ENCODE measurements at regions not wholly inside any gene's neighbourhood (a gene's known extent, or its start where the extent isn't known, plus 50 kb on each side); places are given as distances from the start of the nearest gene placed in this dataset.
"Not testable (repeated sequence)": the region's sequence is repeated elsewhere in the genome, so short reads cannot be mapped to it uniquely, and the experiment has no call there.

DNA sequence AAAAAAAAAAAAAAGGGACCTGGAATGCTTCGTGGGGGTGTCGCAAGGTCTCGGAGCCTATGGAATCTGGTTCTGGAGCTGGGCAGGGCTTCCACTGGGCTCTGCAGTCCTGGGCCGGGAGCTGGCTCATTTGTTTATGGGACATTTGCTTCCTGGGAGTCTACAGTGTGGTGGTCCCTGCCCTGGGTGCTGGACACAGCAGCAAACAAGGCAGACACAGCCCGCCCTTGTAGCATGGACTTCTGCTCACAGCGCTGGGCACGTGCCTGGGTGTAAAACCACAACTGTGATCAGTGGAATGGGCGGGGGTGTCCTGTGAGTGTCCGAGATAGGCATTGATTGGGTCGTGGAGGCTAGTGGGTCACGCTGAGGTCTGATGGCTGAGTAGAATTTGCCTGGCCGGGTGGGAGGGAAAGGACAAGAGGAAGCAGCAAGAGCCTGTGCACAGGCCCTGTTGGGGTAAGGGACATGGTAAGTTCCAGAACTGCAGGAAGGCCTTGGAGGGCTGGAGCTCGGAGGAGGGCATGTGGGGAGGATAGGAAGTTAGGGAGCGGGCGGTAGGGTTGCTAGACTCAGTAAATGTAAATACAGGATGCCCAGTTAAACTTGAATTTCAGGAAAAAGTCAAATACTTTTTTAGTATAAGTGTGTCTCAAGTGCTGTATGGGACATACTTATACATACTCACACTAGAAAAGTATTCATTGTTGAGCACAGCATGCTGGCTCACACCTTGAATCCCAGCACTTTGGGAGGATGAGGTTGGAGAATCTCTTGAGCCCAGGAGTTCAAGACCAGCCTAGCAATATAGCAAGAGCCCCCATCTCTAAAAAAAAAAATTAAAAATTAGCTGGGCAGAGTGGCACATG, 61.3 kb upstream of the PMEPA1 start:
- no peak overlapping the region for H3K4me2 ChIP-seq (ENCODE audit: control insufficient read depth, extremely low read depth, insufficient read depth, low read depth, low read length)
- no peaks in the 10 kb centered on the region for H3K79me2 ChIP-seq (ENCODE audit: control insufficient read depth, insufficient read depth, low read length)
- peaks cover 11% of the 10 kb centered on the region for H3K4me1 ChIP-seq (ENCODE audit: control insufficient read depth, extremely low read depth, insufficient read depth, low read length)
- H3K36me3 ChIP-seq (ENCODE audit: control insufficient read depth in 2 of 2, extremely low read depth in 1 of 2, insufficient read depth in 2 of 2, low read length in 2 of 2), result no peaks in the 10 kb centered on the region
- H3K27ac ChIP-seq (ENCODE audit: control insufficient read depth, insufficient read depth, low read length), result no peak overlapping the region
- peaks cover 29% of the 10 kb centered on the region for H3K27me3 ChIP-seq (ENCODE audit: control insufficient read depth, extremely low read depth, insufficient read depth, low read length)
- TF ChIP-seq EZH2 (IDR thresholded peaks at IDR 0.05; ENCODE audit: low read length), result no peak
- no peak for TF ChIP-seq CTCF (optimal IDR thresholded peaks at IDR 0.05 in 1 of 3, IDR thresholded peaks at IDR 0.05 in 1 of 3, conservative IDR thresholded peaks at IDR 0.05 in 1 of 3; ENCODE audit: extremely low read depth in 1 of 3, insufficient read depth in 2 of 3, low read length in 3 of 3)
- no peaks in the 10 kb centered on the region for H3K9me3 ChIP-seq (ENCODE audit: control insufficient read depth, low read depth, low read length)
- dilution Hi-C loops (cut with MboI; ENCODE audit: extremely low pct_ligation_motif_present, low sequenced_read_pairs), result no loop called here
- H3K9me1 ChIP-seq (ENCODE audit: control insufficient read depth, extremely low read depth, insufficient read depth, low read length), result no peaks in the 10 kb centered on the region
- no peak overlapping the region for H3K4me3 ChIP-seq (ENCODE audit: control insufficient read depth in 2 of 3, extremely low read depth in 1 of 3, insufficient read depth in 2 of 3, low read depth in 1 of 3, low read length in 3 of 3)
- H2AFZ ChIP-seq (ENCODE audit: control insufficient read depth, low read length), result no peak overlapping the region
- no peaks in the 10 kb centered on the region for H4K20me1 ChIP-seq (ENCODE audit: control insufficient read depth, extremely low read depth, insufficient read depth, low read length)
- DNase-seq (ENCODE audit: low read depth, low spot score) (no peak), FAIRE-seq (no peak)
- H3K9ac ChIP-seq (ENCODE audit: control insufficient read depth, extremely low read depth, insufficient read depth, low read length), result no peak overlapping the region

GRCh38 chr20:57770401-57770800, 60.6 kb upstream of the PMEPA1 start:
- H3K79me2 ChIP-seq (ENCODE audit: control insufficient read depth, insufficient read depth, low read length); H3K9me1 ChIP-seq (ENCODE audit: control insufficient read depth, extremely low read depth, insufficient read depth, low read length); H3K4me2 ChIP-seq (ENCODE audit: control insufficient read depth, extremely low read depth, insufficient read depth, low read depth, low read length); H3K36me3 ChIP-seq (ENCODE audit: control insufficient read depth in 2 of 2, extremely low read depth in 1 of 2, insufficient read depth in 2 of 2, low read length in 2 of 2); FAIRE-seq; H2AFZ ChIP-seq (ENCODE audit: control insufficient read depth, low read length); DNase-seq (ENCODE audit: low read depth, low spot score); H4K20me1 ChIP-seq (ENCODE audit: control insufficient read depth, extremely low read depth, insufficient read depth, low read length); H3K9me3 ChIP-seq (ENCODE audit: control insufficient read depth, low read depth, low read length); dilution Hi-C loops (cut with MboI; ENCODE audit: extremely low pct_ligation_motif_present, low sequenced_read_pairs); H3K4me3 ChIP-seq (ENCODE audit: control insufficient read depth in 2 of 3, extremely low read depth in 1 of 3, insufficient read depth in 2 of 3, low read depth in 1 of 3, low read length in 3 of 3); H3K9ac ChIP-seq (ENCODE audit: control insufficient read depth, extremely low read depth, insufficient read depth, low read length); H3K27ac ChIP-seq (ENCODE audit: control insufficient read depth, insufficient read depth, low read length): not testable (repeated sequence)
- Histone ChIP-seq H3K4me1 (ENCODE audit: control insufficient read depth, extremely low read depth, insufficient read depth, low read length) (peaks cover 11% of the 10 kb centered on the region), H3K27me3 (ENCODE audit: control insufficient read depth, extremely low read depth, insufficient read depth, low read length) (peaks cover 24% of the 10 kb centered on the region)

DNA sequence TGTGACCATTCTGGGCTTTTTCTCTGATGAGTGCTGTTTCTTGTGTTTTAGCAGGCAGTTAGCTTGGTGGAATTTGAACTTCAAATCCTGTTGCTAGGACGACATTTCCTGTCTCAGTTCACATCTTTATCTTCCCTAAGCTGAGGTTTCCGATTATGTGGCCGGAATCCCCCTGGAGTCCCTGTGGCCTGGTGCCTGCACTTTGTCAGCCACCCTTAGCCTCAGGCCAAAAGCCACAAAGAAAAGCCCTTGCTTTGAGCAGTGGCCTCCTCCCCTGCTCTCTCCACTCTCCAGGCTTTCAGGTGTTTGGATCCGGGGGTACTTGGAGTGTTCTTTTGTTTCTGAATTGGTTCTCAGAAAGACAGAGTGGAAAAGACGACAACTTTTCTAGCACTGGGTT, 59.9 kb upstream of the PMEPA1 start:
- dilution Hi-C loops (cut with MboI; ENCODE audit: extremely low pct_ligation_motif_present, low sequenced_read_pairs), result no loop called here
- no peaks in the 10 kb centered on the region for H3K9me1 ChIP-seq (ENCODE audit: control insufficient read depth, extremely low read depth, insufficient read depth, low read length)
- no peaks in the 10 kb centered on the region for H3K79me2 ChIP-seq (ENCODE audit: control insufficient read depth, insufficient read depth, low read length)
- H3K4me3 ChIP-seq (ENCODE audit: control insufficient read depth in 2 of 3, extremely low read depth in 1 of 3, insufficient read depth in 2 of 3, low read depth in 1 of 3, low read length in 3 of 3), result no peak overlapping the region
- H2AFZ ChIP-seq (ENCODE audit: control insufficient read depth, low read length), result no peak overlapping the region
- peaks cover 18% of the 10 kb centered on the region for H3K27me3 ChIP-seq (ENCODE audit: control insufficient read depth, extremely low read depth, insufficient read depth, low read length)
- H3K9ac ChIP-seq (ENCODE audit: control insufficient read depth, extremely low read depth, insufficient read depth, low read length), result no peak overlapping the region
- no peaks in the 10 kb centered on the region for H3K36me3 ChIP-seq (ENCODE audit: control insufficient read depth in 2 of 2, extremely low read depth in 1 of 2, insufficient read depth in 2 of 2, low read length in 2 of 2)
- H3K4me1 ChIP-seq (ENCODE audit: control insufficient read depth, extremely low read depth, insufficient read depth, low read length), result peaks cover 11% of the 10 kb centered on the region
- H3K27ac ChIP-seq (ENCODE audit: control insufficient read depth, insufficient read depth, low read length), result no peak overlapping the region
- no peak for DNase-seq (ENCODE audit: low read depth, low spot score)
- TF ChIP-seq EZH2 (IDR thresholded peaks at IDR 0.05; ENCODE audit: low read length), result no peak
- no peak for TF ChIP-seq CTCF (optimal IDR thresholded peaks at IDR 0.05 in 1 of 3, IDR thresholded peaks at IDR 0.05 in 1 of 3, conservative IDR thresholded peaks at IDR 0.05 in 1 of 3; ENCODE audit: extremely low read depth in 1 of 3, insufficient read depth in 2 of 3, low read length in 3 of 3)
- no peak overlapping the region for H3K4me2 ChIP-seq (ENCODE audit: control insufficient read depth, extremely low read depth, insufficient read depth, low read depth, low read length)
- H4K20me1 ChIP-seq (ENCODE audit: control insufficient read depth, extremely low read depth, insufficient read depth, low read length), result no peaks in the 10 kb centered on the region
- no peaks in the 10 kb centered on the region for H3K9me3 ChIP-seq (ENCODE audit: control insufficient read depth, low read depth, low read length)
- no peak for FAIRE-seq
